Kidney (tissue), 13 donors: ENCODE measurements at regions not wholly inside any gene's neighbourhood (a gene's known extent, or its start where the extent isn't known, plus 50 kb on each side); places are given as distances from the start of the nearest gene placed in this dataset.

ENCODE experiments used
- DNase-seq, 5 donors: peaks; one replicate each; pipeline ENCODE4 v3.0.0-alpha.2; 2013 to 2020
- FAIRE-seq: peaks from 2 replicates; lab custom pipeline; 2012; peaks lifted over from hg19 to GRCh38; lab: Jason Lieb, UNC
- H3K27ac ChIP-seq, 2 donors: one replicate each; pipeline ENCODE4 v1.7.0; 2013; ENCODE audit warnings: low read depth in 2 of 2, low read length in 2 of 2, inconsistent platforms in 1 of 2
- H3K27me3 ChIP-seq: one replicate; pipeline ENCODE4 v1.7.1; 2013; ENCODE audit warnings: low read length, inconsistent platforms; ENCODE audit not compliant: control insufficient read depth, insufficient read depth
- H3K36me3 ChIP-seq, 3 donors: one replicate each; pipeline versions ENCODE4 v1.7.0 to v1.7.1; 2013; ENCODE audit warnings: low read length in 3 of 3, control low read depth in 1 of 3, inconsistent platforms in 1 of 3; ENCODE audit not compliant: insufficient read depth in 3 of 3, control insufficient read depth in 2 of 3
- H3K4me1 ChIP-seq, 3 donors: one replicate each; pipeline versions ENCODE4 v1.7.0 to v1.7.1; 2013; ENCODE audit warnings: low read length in 3 of 3, inconsistent platforms in 1 of 3, low read depth in 1 of 3; ENCODE audit not compliant: control insufficient read depth in 2 of 3, insufficient read depth in 2 of 3
- H3K4me3 ChIP-seq, 3 donors: one replicate each; pipeline versions ENCODE4 v1.7.0 to v1.8.1; 2013; ENCODE audit warnings: low read length in 3 of 3, control low read depth in 1 of 3, inconsistent platforms in 1 of 3
- H3K9ac ChIP-seq, 3 donors: one replicate each; pipeline versions ENCODE4 v1.7.0 to v1.7.1; 2013; ENCODE audit warnings: low read length in 3 of 3, control low read depth in 1 of 3, inconsistent platforms in 1 of 3
- H3K9me3 ChIP-seq, 3 donors: one replicate each; pipeline versions ENCODE4 v1.7.0 to v1.7.1; 2013; ENCODE audit warnings: low read length in 3 of 3, control low read depth in 1 of 3, inconsistent platforms in 1 of 3; ENCODE audit not compliant: control insufficient read depth in 2 of 3, insufficient read depth in 1 of 3
- CTCF ChIP-seq: IDR thresholded peaks from 3 replicates; pipeline ENCODE4 v1.5.1; 2012; ENCODE audit warnings: mild to moderate bottlenecking, moderate library complexity, borderline replicate concordance; ENCODE audit not compliant: insufficient read depth; ENCODE audit errors: extremely low read depth
- intact Hi-C: fragments of 100-400 bp; cut with DNase I; formaldehyde crosslinking; loops from one replicate; pipeline ENCODE4 v1.11.1; 2022
- donor health status: control.
- donor health status: control.
- donor health status: control.
- donor health status: control.
- donor health status: control.
- donor health status: DM: yes; HTN: yes; CAD: no.
- donor health status: Normal renal cell carcinoma (clear cell type).

GRCh38 chr13:31587698-31588266, 151.5 kb upstream of the RXFP2 start:
- intact Hi-C loops: no loop called here
- Histone ChIP-seq H3K36me3 (no peaks in the 10 kb centered on the region), H3K4me3 (no peak overlapping the region), H3K4me1 (peaks cover 0 to 2% (median 0%) of the 10 kb centered on the region in 3 donors), H3K27ac (no peak overlapping the region), H3K9me3 (no peaks in the 10 kb centered on the region), H3K27me3 (no peaks in the 10 kb centered on the region), H3K9ac (no peak overlapping the region)
- no peak for FAIRE-seq
- DNase-seq: peak in 1 of 5 donors; percentile 17
- no peak for TF ChIP-seq CTCF

GRCh38 chr13:31588316-31588715, 151.0 kb upstream of the RXFP2 start:
- peaks cover 0 to 2% (median 0%) of the 10 kb centered on the region in 3 donors for H3K4me1 ChIP-seq
- no peak overlapping the region for H3K4me3 ChIP-seq
- H3K27ac ChIP-seq: no peak overlapping the region
- H3K27me3 ChIP-seq: no peaks in the 10 kb centered on the region
- TF ChIP-seq CTCF: no peak
- H3K9ac ChIP-seq: no peak overlapping the region
- no peaks in the 10 kb centered on the region for H3K9me3 ChIP-seq
- DNase-seq: peak in 3 of 5 donors; percentile 19 to 56 (median 36)
- H3K36me3 ChIP-seq: no peaks in the 10 kb centered on the region
- no peak for FAIRE-seq
- intact Hi-C loops: no loop called here

GRCh38 chr13:31588893-31589292, 150.4 kb upstream of the RXFP2 start:
- H3K9ac ChIP-seq: no peak overlapping the region
- no peak for DNase-seq
- no peaks in the 10 kb centered on the region for H3K36me3 ChIP-seq
- TF ChIP-seq CTCF: no peak
- no peak for FAIRE-seq
- no peaks in the 10 kb centered on the region for H3K9me3 ChIP-seq
- peaks cover 0 to 2% (median 0%) of the 10 kb centered on the region in 3 donors for H3K4me1 ChIP-seq
- no peaks in the 10 kb centered on the region for H3K27me3 ChIP-seq
- intact Hi-C loops: no loop called here
- H3K4me3 ChIP-seq: no peak overlapping the region
- H3K27ac ChIP-seq: no peak overlapping the region
